NCI-H446 treated with DMSO at 0.1 percent for 48 hours (cell line): ENCODE measurements at regions not wholly inside any gene's neighbourhood (a gene's known extent, or its start where the extent isn't known, plus 50 kb on each side); places are given as distances from the start of the nearest gene placed in this dataset.

Source experiments
- DNase-seq: peaks from one replicate; lab custom pipeline; 2025; lab: John Stamatoyannopoulos, UW

- no peak for DNase-seq
These were observed 472.6 kb downstream of the BUD13 start for GRCh38 chr11:116300232-116300631.

DNA sequence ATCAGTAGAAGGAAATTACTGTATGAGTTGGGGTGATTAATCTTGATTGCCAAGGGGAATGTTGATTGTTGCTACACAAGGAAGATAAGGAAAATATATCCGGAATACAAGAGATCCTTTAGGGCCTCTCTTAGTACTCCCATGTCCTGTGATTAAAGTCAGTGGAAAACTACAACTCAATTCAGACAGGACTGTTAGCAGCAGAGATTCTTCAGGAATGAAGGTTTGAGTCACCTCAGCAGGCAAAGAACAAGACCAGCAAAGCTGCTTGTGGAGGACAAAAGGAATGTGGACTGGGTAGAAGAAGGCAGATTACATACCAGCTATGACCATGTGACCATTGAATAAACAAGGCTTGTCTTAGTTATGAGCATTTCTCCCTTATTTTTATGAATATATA lies 478.2 kb downstream of the BUD13 start:
- no peak for DNase-seq

DNA sequence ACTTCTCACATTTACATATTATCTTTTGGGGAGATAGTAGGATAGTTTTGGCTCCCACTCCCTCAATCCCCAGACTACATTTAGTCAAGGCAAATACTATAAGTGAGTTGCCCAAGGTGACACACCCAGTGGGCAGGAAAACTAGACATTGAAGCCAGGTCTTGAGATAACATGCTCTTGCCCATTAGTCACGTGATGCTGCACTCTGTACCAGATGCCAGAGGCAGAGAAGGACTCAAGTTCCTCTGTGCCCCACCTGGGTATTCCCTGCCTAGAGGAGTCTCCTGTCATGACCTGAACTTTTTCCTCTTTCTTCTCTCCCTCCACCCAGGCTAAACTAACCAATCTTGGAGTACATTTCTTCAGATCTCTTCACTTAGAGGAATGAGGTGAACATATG lies 484.9 kb downstream of the BUD13 start:
- no peak for DNase-seq

DNA sequence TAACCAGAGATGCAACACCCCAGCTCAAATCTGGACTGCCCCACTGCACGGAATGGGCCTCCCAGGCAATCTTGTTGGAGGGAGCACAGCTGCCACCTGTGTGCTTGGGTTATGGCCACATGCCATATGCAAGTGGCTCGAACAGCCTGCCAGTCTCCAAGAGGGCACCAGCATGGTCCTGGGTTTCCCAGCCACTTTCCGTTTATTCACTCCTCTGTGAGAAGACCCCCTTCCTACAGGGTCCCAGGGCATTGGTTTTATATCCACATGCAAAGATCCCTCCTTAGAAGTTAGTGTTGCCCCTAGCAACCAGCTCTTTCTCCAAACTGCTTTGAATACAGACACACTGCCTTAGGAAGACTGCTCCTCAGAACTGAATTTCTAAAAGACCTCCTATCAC lies 487.8 kb downstream of the BUD13 start:
- no peak for DNase-seq

DNA sequence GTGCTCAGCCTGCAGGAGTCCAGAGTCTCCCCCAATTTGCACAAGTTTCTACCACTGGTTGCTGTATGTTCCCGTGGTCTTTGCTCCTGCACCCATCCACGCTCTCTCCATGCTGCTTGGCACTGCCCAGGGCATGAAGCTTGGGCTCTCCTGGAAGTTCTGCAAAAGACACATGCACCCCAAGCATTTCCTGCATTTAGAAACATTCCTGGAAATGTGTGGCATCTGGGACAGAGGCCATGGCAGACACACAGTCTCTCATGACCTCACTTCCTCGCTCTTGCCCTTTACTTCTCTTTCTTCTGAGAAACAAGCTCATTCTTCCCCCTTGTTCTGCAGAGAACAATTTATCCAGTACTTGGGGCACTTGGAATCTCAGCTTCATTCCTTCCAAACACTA lies 489.5 kb downstream of the BUD13 start:
- DNase-seq: no peak

- DNase-seq: no peak
These were observed 490.3 kb downstream of the BUD13 start for GRCh38 chr11:116282481-116282880.

DNA sequence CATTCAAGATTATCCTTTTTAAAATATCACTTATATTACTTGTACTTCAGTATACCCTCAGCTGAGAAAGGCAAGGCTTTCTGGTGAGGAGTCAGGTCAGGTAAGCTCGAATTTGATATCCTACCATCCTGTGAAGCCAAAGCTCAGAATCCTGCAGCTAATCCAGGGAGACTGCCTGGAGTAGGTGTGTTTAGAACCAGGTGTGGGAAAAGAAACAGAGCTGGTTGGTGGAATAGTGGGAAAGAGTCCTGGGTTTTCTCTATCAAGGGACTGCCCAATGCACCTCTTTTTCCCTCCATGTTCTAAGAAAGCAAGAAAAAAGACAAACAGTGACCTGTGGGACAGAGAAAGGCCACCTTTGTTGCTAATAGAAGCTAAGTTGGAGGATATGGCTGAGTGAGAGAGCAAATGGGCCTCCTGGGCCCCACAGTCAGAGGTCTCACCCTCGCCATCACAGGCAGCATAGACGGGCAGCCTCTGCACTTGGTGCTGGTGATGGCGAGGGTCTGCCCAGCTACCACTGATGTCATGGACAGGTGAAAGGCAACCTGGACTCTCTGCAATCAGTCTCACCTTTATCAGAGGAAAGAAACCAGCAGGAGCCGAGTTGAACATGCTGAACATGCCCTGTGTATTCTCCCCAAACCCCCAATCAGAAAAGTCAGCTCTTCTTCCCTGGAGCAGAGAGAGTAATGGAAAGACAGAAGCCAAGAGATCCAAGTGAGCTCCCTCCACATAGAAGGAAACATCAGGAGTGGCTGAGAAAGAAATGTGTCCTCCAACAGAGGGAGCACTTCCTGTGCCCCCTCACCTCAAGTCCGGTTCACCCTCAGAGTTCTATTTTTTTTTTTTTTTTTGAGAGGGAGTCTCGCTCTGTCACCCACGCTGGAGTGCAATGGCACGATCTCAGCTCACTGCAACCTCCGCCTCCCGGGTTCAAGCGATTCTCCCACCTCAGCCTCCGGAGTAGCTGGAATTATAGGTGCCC lies 491.3 kb downstream of the BUD13 start:
- DNase-seq: no peak

DNA sequence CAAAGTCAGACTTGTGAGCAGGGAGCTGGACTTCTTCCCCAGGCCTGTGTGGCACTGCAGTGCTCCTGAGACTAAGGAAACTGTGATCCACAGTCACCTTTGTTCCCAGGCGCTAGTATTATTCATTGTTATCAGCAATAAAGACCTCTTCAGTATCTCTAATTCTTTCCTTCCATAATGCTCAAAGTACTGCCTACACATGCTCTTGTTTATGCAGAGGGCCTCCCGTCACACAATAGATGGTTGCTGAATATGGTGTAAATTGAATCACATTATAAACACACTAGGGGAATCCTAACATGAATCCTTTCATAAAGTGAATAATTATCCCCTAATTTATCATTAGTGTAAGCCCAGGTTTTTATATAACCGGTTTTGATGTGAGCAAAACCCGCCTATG lies 493.3 kb downstream of the BUD13 start:
- DNase-seq: no peak

GRCh38 chr11:116278076-116278475 lies 494.7 kb downstream of the BUD13 start:
- no peak for DNase-seq

DNA sequence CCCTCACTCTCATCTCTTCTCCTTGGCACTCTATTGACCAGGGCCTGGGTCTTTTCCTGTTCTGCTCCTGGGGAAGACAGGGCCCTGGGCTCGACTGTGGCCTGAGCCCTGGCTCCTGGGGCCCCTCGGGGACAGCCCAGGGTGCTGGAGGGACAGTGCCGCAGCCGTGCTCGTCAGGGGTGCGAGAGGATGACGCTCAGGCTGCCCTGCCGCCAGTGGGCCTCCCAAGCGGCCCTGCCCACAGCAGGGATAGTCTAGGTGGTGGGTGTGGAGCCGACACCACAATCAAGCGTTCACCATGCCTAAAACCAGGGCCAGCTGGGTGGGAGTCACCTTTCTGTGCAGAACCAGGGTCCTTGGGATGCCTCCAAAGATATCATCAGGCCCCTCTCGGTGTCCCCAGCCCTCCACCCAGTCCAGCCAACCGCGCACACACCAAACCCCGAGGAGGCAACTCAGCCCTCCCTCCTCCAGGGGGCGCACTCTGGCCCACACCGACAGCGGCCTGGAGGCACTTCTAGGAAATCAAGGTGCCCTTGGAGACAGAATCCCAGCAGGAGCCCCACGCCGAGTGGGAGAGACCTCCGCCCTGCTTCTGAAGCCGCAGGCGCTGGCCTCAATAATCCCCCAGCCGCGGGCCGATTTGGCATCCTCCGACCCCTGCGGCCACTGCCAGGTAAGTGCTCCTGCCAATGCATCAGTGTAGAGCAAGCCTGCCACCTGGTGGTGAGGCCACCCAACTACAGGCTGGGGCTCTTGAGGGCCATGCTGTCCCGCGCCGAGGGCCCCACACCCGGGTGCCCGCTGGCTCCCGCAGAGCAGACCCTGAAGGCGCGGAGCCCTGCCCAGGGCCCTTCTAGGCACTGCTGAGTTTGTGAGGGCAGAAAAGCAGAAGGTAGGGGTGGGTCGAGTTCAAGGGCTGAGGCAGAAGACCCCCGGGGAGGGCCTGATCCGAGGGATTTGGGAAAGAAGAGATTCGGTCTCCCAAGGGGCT lies 496.4 kb downstream of the BUD13 start:
- no peak for DNase-seq

- DNase-seq: no peak
These were observed 497.2 kb downstream of the BUD13 start for GRCh38 chr11:116275635-116276034.

DNA sequence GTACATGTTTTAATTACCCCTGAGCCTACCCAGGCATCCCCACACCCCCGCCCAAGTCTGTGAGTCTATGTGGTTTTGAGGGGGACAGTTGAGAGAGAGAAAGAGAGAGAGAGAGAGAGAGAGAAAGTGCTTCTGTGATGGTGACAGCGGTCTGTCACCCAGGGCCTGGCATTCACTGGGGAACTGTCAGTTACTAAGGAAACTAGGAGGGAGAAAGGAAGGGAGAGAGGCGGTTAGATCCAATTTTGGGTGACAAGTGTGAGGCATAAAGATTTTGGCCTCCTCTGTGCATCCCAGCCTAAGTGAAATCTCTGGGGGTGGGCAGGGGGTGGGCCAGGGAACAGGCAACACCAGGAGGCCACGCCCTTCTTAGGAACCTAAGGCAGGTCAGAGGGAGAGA lies 498.3 kb downstream of the BUD13 start:
- DNase-seq: no peak

DNA sequence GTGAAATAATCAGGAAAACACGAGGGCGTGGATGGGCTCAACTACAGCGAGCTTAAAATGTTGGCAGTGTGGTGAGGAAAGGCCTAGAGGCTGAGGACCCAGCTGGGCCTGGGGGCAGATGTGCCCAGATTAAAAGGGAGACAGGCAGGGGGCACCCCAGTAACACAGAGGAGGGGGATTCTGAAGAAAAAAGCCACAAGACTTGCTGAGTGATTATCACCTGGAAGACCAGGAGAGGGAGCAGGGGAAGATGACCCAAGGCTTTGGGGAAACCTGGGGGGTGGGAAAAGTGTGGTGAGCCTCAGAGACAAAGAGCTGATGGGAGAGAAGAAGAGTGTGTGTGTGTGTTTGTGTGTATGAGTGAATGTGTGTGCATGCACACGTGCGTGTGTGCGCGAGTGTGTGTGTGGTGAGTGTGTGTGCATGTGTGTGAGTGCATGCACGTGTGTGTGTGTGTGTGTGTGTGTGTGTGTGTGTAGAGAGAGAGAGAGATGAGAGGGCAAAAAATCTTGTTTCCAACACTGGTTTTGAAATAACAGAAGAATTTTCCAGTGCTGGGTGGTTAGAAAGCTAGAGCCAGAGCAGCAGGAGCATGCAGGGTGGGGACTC lies 500.5 kb downstream of the BUD13 start:
- DNase-seq: no peak

- no peak for DNase-seq
These were observed 501.3 kb downstream of the BUD13 start for GRCh38 chr11:116271479-116271878.

DNA sequence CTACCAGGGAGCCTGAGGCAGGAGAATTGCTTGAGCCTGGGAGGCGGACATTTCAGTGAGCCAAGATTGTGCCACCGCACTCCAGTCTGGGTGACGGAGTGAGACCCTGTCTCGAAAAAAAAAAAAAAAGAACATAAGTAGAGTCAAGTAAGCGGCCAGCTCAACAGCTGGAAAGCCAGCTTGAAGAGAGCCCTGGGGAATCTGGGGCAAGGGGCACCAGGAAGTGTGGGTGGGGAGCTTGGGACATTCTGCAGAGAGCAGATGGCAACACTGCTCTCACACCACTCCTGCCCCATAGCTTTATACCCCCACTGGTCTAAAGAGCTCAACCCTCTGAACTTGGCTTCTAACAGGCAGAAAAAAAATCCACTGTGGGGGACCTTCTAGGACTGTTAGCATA lies 505.6 kb downstream of the BUD13 start:
- no peak for DNase-seq

GRCh38 chr11:116263770-116264169 lies 509.0 kb downstream of the BUD13 start:
- DNase-seq: no peak

DNA sequence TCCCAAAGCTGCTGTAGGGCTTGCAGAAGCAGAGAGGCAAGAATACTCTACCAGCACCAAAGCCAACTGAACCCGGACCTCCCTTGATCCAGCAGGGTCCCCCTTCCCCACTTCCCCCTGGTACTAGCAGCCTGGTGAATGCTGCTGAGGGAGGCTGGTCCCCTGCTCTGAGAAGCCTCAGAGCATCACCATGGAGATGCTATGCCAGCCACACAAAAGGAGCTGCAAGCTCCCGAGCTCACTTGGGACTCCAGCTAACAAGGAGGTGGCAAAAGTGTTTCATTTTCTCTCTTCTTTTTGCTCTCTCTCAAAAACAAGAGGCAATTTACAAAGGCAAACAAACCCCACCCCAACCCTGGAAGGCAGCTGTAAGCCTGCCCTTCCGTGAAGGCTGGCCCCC lies 509.8 kb downstream of the BUD13 start:
- no peak for DNase-seq

- DNase-seq: no peak
These were observed 510.4 kb downstream of the BUD13 start for GRCh38 chr11:116262370-116262769.

GRCh38 chr11:116261606-116262005 lies 511.2 kb downstream of the BUD13 start:
- no peak for DNase-seq

GRCh38 chr11:116258821-116259220 lies 514.0 kb downstream of the BUD13 start:
- DNase-seq: no peak

- DNase-seq: no peak
These were observed 514.9 kb downstream of the BUD13 start for GRCh38 chr11:116257883-116258282.

DNA sequence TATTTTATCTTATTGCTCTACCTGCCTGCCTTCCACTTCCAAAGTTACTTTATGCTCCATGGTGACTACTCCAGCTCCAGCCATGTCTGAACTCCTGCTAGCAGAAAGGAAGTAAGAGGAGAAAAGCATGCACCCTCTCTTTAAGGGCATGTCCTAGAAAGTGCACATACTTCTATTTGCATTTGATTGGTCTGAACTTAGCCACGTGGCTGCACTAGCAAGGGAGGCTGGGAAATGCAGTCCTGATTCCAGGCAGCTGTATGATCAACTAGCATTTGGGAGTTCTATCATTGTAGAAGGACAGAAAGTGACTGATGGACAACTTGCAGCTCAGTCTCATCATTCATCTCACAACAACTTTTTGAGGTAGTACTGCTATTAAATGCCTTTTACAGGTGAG lies 515.7 kb downstream of the BUD13 start:
- no peak for DNase-seq
